ENCODE measurements at regions not wholly inside any gene's neighbourhood (a gene's known extent, or its start where the extent isn't known, plus 50 kb on each side); places are given as distances from the start of the nearest gene placed in this dataset.
"Not testable (repeated sequence)": the region's sequence is repeated elsewhere in the genome, so short reads cannot be mapped to it uniquely, and the experiment has no call there.

- no peak for DNase-seq (ENCODE audit: low read depth in 1 of 2, low spot score in 1 of 2)
- TF ChIP-seq JUND (IDR thresholded peaks at IDR 0.05; ENCODE audit: low read depth) = no peak
- in situ Hi-C loops (cut with HindIII; ENCODE audit: low pct_unique_long_range_greater_than_20kb, low sequenced_read_pairs) = no loop called here
Observed at GRCh38 chr2:100692381-100692780, 127.6 kb upstream of the NPAS2 start.

- TF ChIP-seq JUND (IDR thresholded peaks at IDR 0.05; ENCODE audit: low read depth) = no peak
- in situ Hi-C loops (cut with HindIII; ENCODE audit: low pct_unique_long_range_greater_than_20kb, low sequenced_read_pairs) = no loop called here
- DNase-seq (ENCODE audit: low read depth in 1 of 2, low spot score in 1 of 2) = no peak
Observed at GRCh38 chr2:100692906-100693305, 127.0 kb upstream of the NPAS2 start.

GRCh38 chr2:100699131-100699530 is 120.8 kb upstream of the NPAS2 start:
- TF ChIP-seq JUND (IDR thresholded peaks at IDR 0.05; ENCODE audit: low read depth) = no peak
- in situ Hi-C loops (cut with HindIII; ENCODE audit: low pct_unique_long_range_greater_than_20kb, low sequenced_read_pairs) = no loop called here
- DNase-seq (ENCODE audit: low read depth in 1 of 2, low spot score in 1 of 2) = no peak

DNA sequence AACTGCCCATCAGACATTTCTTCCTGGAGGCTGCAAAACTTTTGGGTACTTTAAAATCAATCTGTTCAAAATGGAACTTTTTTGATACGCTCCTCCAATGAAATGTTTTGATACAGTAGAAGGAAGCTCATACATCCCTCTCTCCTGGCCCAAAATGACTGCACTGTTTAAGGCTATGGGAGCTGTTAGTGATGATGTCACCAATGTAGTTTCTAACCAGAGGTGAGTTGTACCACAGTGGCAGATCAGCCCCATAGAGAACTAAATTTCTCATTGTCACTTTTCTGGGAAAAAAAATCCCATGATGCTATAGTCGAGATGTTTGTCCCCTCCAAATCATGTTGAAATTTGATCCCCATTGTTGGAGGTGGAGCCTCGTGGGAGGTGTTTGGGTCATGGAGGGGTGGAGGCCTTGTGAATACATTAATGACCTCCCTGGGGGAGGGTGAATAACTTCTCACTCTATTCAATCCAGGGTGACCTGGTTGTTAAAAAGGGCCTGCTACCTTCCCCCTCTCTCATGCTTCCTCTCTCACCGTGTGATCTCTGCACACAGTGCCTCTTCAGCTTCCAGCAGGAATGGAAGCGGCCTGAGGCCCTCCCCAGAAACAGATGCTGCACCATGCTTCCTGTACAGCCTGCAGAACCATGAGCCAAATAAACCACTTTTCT is 117.4 kb upstream of the NPAS2 start:
- DNase-seq (ENCODE audit: low read depth in 1 of 2, low spot score in 1 of 2) = no peak
- no peak for TF ChIP-seq JUND (IDR thresholded peaks at IDR 0.05; ENCODE audit: low read depth)
- in situ Hi-C loops (cut with HindIII; ENCODE audit: low pct_unique_long_range_greater_than_20kb, low sequenced_read_pairs) = no loop called here

DNA sequence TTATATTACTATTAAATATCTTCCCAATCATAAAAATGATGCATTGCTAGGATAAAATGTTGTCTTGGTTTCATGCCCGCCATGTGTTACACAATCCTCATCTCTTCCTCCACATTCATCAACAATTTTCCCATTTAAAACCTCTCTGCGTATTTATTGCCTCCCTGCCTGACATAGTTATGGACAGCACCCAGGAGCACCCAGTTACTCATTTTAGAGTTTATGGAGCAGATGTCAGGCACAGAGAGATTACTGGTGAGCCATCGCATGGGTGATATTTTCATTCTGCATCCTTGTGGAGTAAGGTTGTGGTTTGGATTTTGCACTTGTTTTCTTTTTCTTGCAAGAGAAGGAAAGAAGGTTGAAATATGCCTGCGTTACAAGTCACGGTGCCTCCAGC is 116.7 kb upstream of the NPAS2 start:
- no peak for DNase-seq (ENCODE audit: low read depth in 1 of 2, low spot score in 1 of 2)
- no peak for TF ChIP-seq JUND (IDR thresholded peaks at IDR 0.05; ENCODE audit: low read depth)
- in situ Hi-C loops (cut with HindIII; ENCODE audit: low pct_unique_long_range_greater_than_20kb, low sequenced_read_pairs) = no loop called here

- no peak for DNase-seq (ENCODE audit: low read depth in 1 of 2, low spot score in 1 of 2)
- no peak for TF ChIP-seq JUND (IDR thresholded peaks at IDR 0.05; ENCODE audit: low read depth)
- in situ Hi-C loops (cut with HindIII; ENCODE audit: low pct_unique_long_range_greater_than_20kb, low sequenced_read_pairs) = no loop called here
Observed at GRCh38 chr2:100703739-100704138, 116.2 kb upstream of the NPAS2 start.

DNA sequence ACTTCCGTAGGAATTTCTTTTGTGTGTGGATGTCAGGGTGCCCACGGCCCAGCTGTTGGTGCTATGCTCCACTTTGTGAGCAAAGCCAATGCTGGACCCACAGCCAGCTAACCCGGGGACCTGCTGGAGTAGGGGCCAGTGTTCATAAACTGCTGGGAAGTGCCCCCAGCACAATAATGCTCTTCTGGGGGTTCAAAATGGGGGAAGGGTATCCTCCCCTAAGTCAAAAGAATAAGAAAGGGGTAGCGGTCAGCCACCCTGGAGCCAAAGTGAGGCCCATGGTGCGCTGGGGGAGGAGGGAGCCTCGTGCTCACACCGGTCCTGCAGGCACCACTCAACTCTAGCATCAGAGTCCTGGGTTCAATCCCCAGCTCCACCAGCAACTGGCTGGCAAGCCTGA is 115.8 kb upstream of the NPAS2 start:
- in situ Hi-C loops (cut with HindIII; ENCODE audit: low pct_unique_long_range_greater_than_20kb, low sequenced_read_pairs) = no loop called here
- no peak for TF ChIP-seq JUND (IDR thresholded peaks at IDR 0.05; ENCODE audit: low read depth)

GRCh38 chr2:100704711-100705110 is 115.2 kb upstream of the NPAS2 start:
- no peak for DNase-seq (ENCODE audit: low read depth in 1 of 2, low spot score in 1 of 2)
- TF ChIP-seq JUND (IDR thresholded peaks at IDR 0.05; ENCODE audit: low read depth) = no peak
- in situ Hi-C loops (cut with HindIII; ENCODE audit: low pct_unique_long_range_greater_than_20kb, low sequenced_read_pairs) = no loop called here

More for the DNA sequence above, 115.8 kb upstream of the NPAS2 start:
- DNase-seq (ENCODE audit: low read depth in 1 of 2, low spot score in 1 of 2) = no peak

DNA sequence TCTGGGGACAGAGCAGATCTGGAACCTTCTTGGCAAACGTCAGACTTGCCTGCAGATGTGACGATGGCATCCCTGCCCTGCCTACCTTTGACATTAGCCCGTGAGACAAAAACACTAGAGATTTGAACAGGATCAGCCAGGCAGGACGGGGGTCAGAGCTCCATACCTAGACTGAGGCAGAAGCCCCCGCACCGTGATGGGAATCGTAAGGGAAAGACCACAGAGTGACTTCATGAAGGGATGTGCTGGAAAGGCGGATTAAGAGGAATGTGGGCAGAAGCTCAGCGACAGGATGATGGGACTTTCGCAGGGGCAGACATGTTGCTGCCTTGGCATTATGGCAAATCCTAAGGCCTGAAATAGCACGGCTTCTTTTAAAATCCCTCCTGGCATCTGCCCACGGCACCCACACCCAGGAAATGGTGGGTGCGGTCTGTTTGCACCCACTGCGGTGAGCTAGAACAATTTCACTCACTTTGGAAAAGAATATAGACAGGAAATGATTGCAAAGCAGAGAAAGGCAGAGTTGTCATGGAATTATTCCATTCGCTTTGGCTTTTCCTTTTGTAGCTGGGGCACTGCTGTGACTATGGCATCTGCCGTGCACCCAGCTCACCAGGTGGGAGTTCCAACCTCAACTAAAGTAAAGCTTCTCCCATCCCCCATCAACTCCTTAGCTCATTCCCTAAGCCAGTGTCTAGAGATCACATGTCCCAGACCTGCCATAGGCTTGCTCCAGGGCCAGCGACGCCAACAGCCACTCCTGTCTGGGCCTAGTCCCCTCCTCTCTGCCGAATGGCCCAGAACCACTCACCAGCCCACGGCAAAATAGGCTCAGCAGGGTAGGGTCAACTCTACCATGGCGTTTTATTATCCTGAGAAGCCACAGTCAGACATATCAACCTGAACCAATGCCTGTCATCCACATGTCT is 112.7 kb upstream of the NPAS2 start:
- no peak for DNase-seq (ENCODE audit: low read depth in 1 of 2, low spot score in 1 of 2)
- in situ Hi-C loops (cut with HindIII; ENCODE audit: low pct_unique_long_range_greater_than_20kb, low sequenced_read_pairs) = no loop called here
- TF ChIP-seq JUND (IDR thresholded peaks at IDR 0.05; ENCODE audit: low read depth) = no peak

DNA sequence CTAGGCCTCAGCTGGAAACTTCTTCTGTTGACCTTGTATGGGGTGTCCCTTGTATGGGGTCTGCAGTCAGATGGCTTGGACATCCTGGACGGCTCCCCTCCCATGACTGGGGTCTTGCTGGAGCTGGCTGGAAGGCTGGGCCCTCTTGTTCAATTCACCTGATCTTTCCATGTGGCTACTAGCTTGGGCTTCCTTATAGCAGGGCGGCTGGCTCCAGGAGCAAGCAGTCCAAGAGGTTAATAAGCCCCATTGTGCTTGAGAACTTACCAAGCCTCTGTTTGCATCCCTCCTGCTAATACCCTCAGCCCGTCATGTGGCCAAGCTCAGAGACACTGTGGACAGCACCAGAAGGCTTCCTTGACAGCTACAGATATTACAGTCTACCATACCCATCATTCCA is 111.6 kb upstream of the NPAS2 start:
- no peak for DNase-seq (ENCODE audit: low read depth in 1 of 2, low spot score in 1 of 2)
- in situ Hi-C loops (cut with HindIII; ENCODE audit: low pct_unique_long_range_greater_than_20kb, low sequenced_read_pairs) = no loop called here
- TF ChIP-seq JUND (IDR thresholded peaks at IDR 0.05; ENCODE audit: low read depth) = no peak

- no peak for TF ChIP-seq JUND (IDR thresholded peaks at IDR 0.05; ENCODE audit: low read depth)
- in situ Hi-C loops (cut with HindIII; ENCODE audit: low pct_unique_long_range_greater_than_20kb, low sequenced_read_pairs) = no loop called here
- no peak for DNase-seq (ENCODE audit: low read depth in 1 of 2, low spot score in 1 of 2)
Observed at GRCh38 chr2:100713106-100713505, 106.8 kb upstream of the NPAS2 start.

- in situ Hi-C loops (cut with HindIII; ENCODE audit: low pct_unique_long_range_greater_than_20kb, low sequenced_read_pairs); DNase-seq (ENCODE audit: low read depth in 1 of 2, low spot score in 1 of 2): not testable (repeated sequence)
Observed at GRCh38 chr2:100714396-100715010, 105.4 kb upstream of the NPAS2 start.

DNA sequence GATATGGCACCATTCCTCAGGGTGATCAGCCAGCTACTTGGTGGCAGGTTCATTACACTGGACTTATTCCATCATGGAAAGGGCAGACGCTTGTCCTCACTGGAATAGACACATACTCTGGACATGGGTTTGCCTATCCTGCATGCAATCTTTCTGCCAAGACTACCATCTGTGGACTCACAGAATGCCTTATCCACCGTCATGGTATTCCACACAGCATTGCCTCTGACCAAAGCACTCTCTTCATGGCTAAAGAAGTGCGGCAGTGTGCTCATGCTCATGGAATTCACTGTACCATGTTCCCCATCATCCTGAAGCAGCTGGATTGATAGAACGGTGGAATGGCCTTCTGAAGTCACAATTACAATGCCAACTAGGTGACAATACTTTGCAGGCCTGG is 104.1 kb upstream of the NPAS2 start:
- in situ Hi-C loops (cut with HindIII; ENCODE audit: low pct_unique_long_range_greater_than_20kb, low sequenced_read_pairs); DNase-seq (ENCODE audit: low read depth in 1 of 2, low spot score in 1 of 2): not testable (repeated sequence)
